Cardiac muscle cell (in vitro differentiated cells and primary cell): ENCODE measurements at regions not wholly inside any gene's neighbourhood (a gene's known extent, or its start where the extent isn't known, plus 50 kb on each side); places are given as distances from the start of the nearest gene placed in this dataset.
"Not testable (repeated sequence)": the region's sequence is repeated elsewhere in the genome, so short reads cannot be mapped to it uniquely, and the experiment has no call there.

Source experiments
- DNase-seq, 2 donors: peaks; one replicate each; pipeline versions ENCODE4 v3.0.0 to v3.0.0-alpha.2; 2010 to 2017; ENCODE audit warnings: low read depth in 1 of 2, low spot score in 1 of 2
- H3K27ac ChIP-seq: fragments of 200-600 bp; sonication (generic); 2 replicates; pipeline ENCODE4 v1.5.1; 2016
- H3K27me3 ChIP-seq: fragments of 200-600 bp; sonication (generic); 2 replicates; pipeline ENCODE4 v1.6.0; 2016; ENCODE audit warnings: control low read depth
- H3K36me3 ChIP-seq: fragments of 200-600 bp; sonication (generic); 2 replicates; pipeline ENCODE4 v1.5.1; 2016; ENCODE audit warnings: control low read depth
- H3K4me1 ChIP-seq: fragments of 200-600 bp; sonication (generic); 2 replicates; pipeline ENCODE4 v1.8.1; 2017; ENCODE audit warnings: low read depth, mild to moderate bottlenecking, mixed run types
- H3K4me3 ChIP-seq: fragments of 200-600 bp; sonication (generic); 2 replicates; pipeline ENCODE4 v1.5.1; 2016; ENCODE audit warnings: mild to moderate bottlenecking
- H3K9me3 ChIP-seq: fragments of 200-600 bp; sonication (generic); 2 replicates; pipeline ENCODE4 v1.5.1; 2017; ENCODE audit warnings: low read depth, mild to moderate bottlenecking, control low read depth
- TF ChIP-seq, protein P1 (sequence below): IDR thresholded peaks from 2 replicates; pipeline ENCODE4 v1.5.1; 2012; ENCODE audit warnings: low read depth, mild to moderate bottlenecking, low read length

DNA sequence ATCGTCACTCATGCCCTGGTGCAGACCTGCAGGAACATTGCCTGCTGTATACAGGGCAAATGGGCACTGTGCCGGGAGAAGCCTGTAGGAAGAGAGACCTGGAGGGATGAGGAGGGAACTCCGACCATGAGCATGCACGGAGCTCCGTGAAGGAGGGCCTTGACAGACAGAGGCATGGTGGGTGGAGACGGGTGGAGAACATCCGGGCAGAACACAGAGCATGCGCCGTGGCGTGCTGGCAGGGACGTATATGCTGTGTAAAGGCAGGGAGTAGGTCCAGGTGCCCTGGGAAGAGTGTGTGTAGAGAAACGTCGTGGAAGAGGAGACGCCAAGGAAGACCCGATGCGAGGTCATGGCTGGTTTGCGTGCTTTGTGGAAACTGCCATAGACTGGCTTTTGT is 133.0 kb upstream of the FAN1 start:
- Histone ChIP-seq H3K36me3 (no peaks in the 10 kb centered on the region), H3K4me1 (no peaks in the 10 kb centered on the region), H3K4me3 (no peak overlapping the region), H3K27me3 (no peaks in the 10 kb centered on the region), H3K9me3 (no peaks in the 10 kb centered on the region), H3K27ac (no peak overlapping the region)
- TF ChIP-seq, protein P1, sequence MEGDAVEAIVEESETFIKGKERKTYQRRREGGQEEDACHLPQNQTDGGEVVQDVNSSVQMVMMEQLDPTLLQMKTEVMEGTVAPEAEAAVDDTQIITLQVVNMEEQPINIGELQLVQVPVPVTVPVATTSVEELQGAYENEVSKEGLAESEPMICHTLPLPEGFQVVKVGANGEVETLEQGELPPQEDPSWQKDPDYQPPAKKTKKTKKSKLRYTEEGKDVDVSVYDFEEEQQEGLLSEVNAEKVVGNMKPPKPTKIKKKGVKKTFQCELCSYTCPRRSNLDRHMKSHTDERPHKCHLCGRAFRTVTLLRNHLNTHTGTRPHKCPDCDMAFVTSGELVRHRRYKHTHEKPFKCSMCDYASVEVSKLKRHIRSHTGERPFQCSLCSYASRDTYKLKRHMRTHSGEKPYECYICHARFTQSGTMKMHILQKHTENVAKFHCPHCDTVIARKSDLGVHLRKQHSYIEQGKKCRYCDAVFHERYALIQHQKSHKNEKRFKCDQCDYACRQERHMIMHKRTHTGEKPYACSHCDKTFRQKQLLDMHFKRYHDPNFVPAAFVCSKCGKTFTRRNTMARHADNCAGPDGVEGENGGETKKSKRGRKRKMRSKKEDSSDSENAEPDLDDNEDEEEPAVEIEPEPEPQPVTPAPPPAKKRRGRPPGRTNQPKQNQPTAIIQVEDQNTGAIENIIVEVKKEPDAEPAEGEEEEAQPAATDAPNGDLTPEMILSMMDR = no peak
- DNase-seq = no peak

DNA sequence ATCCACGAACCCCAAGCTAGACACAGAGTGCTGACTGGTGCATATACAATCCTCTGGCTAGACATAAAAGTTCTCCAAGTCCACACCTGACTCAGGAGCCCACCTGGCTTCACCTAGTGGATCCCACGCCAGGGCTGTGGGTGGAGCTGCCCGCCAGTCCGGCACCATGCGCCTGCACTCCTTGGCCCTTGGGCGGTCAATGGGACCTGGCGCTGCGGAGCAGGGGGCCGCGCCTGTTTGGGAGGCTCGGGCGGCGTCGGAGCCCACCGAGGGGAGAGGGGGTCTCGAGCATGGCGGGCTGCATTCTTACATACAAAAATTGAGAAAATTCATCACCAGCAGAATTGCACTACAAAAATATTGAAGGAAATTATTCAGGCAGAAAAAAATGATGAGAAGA is 120.7 kb upstream of the FAN1 start:
- DNase-seq = no peak
- TF ChIP-seq, protein P1 = no peak
- no peaks in the 10 kb centered on the region for H3K36me3 ChIP-seq

DNA sequence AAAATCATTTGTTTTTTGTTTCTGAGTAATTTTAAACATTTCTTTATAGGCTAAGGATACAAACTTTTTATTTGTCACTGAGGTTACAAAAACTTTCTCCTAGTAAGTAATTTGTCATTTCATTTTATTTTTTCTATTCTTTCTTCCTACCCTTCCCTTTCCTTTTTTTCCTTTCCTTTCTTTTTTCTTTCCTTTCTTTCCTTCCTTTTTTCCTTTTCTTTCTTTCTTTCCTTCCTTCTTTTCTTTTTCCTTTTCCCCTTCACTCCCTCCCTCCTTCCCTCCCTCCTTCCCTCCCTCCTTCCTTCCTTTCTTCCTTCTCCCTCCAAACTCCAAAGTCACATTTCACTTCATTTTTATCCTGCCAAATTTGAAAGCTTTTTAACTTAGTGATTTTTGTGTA is 115.1 kb upstream of the FAN1 start:
- Histone ChIP-seq H3K27me3 (no peaks in the 10 kb centered on the region), H3K4me1 (no peaks in the 10 kb centered on the region), H3K27ac (no peak overlapping the region), H3K9me3 (no peaks in the 10 kb centered on the region), H3K36me3 (no peaks in the 10 kb centered on the region), H3K4me3 (no peak overlapping the region)
- TF ChIP-seq, protein P1 = no peak
- no peak for DNase-seq

More for the DNA sequence above, 120.7 kb upstream of the FAN1 start:
- Histone ChIP-seq H3K27me3 (no peaks in the 10 kb centered on the region), H3K4me3 (no peak overlapping the region), H3K9me3 (no peaks in the 10 kb centered on the region), H3K27ac (no peak overlapping the region), H3K4me1 (no peaks in the 10 kb centered on the region)

DNA sequence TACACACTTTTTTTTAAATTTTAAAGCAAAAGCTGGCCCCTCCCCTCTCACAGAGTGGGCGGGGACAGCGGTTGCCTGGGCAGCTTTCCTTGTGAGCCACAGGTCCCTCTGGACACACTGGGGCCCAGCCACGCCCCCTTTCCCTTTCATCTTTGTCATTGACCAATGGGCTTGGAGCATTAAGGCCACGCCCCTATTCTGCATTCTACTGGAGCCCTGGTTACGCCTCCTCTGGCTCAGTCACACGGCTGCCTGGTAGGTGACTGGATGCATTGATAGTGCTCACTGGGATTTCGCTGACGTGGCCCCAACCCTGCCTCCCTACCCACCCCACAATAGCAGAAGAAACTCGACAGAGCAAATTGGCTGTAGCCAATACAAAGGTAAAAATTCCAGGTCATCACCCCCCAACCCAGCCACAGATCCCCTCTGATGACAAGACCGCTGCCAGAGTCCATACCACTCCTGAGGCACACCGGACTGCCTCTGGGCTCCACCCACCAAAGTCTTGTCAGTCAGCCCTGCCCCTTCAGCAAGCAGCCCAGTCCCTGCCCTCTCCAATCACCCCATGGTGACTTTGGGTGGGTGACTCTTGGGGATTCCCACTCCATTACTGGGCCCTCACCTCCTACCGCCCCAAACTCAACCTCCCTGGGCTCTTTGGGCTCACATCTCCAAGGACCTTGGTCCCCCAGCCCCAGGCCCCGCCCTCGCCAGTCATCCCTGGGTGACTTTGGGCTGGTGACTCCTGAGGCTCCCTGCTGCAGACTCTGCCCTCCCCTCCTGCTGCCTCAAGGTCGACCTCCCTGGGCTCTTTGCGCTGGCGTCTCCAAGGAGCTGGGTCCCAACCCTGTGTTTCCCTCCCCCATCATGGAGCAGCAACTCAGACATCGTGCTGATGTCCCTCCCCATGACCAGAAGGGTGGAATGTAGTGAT is 112.2 kb upstream of the FAN1 start:
- Histone ChIP-seq H3K4me3 (no peak overlapping the region), H3K27ac (no peak overlapping the region), H3K4me1 (no peaks in the 10 kb centered on the region), H3K27me3 (no peaks in the 10 kb centered on the region), H3K9me3 (no peaks in the 10 kb centered on the region), H3K36me3 (no peaks in the 10 kb centered on the region)
- TF ChIP-seq, protein P1 = no peak
- DNase-seq = no peak

DNA sequence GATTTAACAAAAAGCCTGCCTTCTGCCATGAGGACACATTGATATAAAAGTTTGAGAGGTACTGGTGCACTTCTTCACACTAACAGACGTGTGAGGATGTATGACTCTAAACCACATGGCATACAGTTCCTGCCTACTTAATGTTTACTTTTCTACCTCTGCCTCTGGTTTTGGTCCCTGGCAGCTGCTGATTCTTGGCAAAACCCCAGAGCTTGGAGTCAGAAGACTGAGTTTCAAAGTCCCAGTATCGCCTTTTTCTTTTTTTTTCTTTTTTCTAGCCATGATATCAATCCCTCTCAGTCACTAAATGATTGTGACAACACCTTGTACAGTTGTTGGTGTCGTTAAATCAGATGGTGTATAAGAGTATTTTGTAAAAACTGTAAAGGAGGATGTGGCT is 110.9 kb upstream of the FAN1 start:
- DNase-seq, H3K27me3 ChIP-seq, H3K27ac ChIP-seq, H3K4me3 ChIP-seq, H3K4me1 ChIP-seq, H3K9me3 ChIP-seq, H3K36me3 ChIP-seq: not testable (repeated sequence)

DNA sequence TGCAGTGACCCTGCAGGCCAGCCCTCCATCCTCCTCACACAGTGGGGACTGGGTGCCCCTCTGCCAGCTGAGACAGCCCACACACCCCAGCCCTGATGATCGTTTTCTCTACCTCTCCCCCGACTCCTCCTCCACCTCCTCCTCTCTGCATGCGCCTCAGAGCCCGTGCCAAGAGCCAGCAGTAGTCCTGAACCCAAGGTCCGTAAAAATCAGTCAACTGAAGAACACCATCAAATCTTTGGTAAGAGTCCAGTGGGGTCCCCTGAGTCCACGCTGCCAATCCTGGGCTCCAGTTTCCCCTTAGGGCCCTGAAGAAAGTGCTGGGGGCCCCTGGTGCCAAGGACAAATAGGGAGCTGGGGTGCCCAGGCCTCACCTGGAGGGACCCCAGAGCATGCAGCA is 109.3 kb upstream of the FAN1 start:
- DNase-seq = no peak
- TF ChIP-seq, protein P1 = no peak
- Histone ChIP-seq H3K9me3 (no peaks in the 10 kb centered on the region), H3K36me3 (no peaks in the 10 kb centered on the region), H3K4me3 (no peak overlapping the region), H3K27me3 (no peaks in the 10 kb centered on the region), H3K27ac (no peak overlapping the region), H3K4me1 (no peaks in the 10 kb centered on the region)

DNA sequence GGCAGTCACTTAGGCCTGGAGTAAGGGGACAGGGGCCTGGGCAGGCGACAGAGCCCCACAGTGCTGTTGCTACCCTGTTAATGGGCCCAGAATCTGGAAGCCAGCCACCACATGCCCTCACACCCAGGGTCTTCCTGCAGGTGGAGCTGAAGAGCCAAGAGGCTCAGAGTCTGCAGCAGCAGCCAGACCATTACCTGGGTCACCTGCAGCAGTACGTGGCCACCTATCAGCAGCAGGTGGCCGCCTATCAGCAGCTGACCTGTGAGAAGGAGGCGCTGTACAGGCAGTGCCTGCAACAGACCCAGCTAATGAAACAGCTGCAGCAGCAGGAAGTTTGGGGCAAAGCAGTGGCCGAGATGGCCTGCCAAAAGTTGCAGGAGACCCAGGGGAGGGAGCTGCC is 104.2 kb upstream of the FAN1 start:
- H3K27me3 ChIP-seq, H3K9me3 ChIP-seq, H3K4me1 ChIP-seq, H3K27ac ChIP-seq, H3K4me3 ChIP-seq, H3K36me3 ChIP-seq: not testable (repeated sequence)
- peak in 1 of 2 donors; percentile 14 for DNase-seq
